ENCODE measurements at regions not wholly inside any gene's neighbourhood (a gene's known extent, or its start where the extent isn't known, plus 50 kb on each side); places are given as distances from the start of the nearest gene placed in this dataset.

DNA sequence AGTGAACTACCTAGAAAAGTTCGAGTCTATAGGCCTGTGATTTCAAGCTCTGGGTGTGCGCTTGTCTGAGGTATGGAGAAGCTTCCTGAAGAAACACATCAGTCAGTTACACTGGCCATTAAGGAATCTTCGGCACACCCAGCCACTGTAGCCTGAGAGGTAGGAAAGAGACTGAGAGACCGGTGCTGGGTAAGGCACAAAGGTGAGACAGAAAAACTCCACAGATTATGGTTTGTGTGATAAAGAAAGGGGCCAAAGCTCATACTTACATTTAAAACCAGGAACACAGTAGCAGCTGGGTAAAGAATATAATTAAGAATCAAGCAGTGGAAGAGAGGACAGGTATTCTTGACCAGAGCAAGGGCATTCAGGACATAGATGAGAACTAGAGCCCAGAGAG is 74.8 kb upstream of the TTC29 start:
- TF ChIP-seq CTCF (IDR thresholded peaks at IDR 0.05) (no peak), POLR2A (IDR thresholded peaks at IDR 0.05) (no peak)
